Left kidney (tissue), 1 donor: ENCODE measurements at regions not wholly inside any gene's neighbourhood (a gene's known extent, or its start where the extent isn't known, plus 50 kb on each side); places are given as distances from the start of the nearest gene placed in this dataset.

Experiments used
- DNase-seq: peaks from one replicate; pipeline ENCODE4 v3.0.0-alpha.2; 2013

DNA sequence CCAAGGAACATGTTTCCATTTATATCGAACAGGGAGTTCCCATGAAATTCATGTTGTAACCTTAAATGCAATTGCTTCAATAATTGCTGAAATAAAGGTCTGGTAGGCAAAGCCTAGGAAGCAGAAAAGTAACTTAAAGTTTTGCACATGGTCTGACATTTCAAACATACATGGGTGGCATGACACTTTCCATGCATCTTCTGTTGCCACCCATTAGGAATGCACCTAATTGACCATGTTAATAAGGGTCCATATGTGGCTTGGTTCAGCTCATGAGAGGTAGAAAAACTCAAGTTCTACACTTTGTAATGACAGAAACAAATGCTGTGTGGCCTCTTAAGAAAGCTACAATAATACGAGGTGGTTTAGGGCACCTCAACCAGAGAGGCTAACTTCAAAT, 72.0 kb upstream of the GORAB start:
- no peak for DNase-seq

DNA sequence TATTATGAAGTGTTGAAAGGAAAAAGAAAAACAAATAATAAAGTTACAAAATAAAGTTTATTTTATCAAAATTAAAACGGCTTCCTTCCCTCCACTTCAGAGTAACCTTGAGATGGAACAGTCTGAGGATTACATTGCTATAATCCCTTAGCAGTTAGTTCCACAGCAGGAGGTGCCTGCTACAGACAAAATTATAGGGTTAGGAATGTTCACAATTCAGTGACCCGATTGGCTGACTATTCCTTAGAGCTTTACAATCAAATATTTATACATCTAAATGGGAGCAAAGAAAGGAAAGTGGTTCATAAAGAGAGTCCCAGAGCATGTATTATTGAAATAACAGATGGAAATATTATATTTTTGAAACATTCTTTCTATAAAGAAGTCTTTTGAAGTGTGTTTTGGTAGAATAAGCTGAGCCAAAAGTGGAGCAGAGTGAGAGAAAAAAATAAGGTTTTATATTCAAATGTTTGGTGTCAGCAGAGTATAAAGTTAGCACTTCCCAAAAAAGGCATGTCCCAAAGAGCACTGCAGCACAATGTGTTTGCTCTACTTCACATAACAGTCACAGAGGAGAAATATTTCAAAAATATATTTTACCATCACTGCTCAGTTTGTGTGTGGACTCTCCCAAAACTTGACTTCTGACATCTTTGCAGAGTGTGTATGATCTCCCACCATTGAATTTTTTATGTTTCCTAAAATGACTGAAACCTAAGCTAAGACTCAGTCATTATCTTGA, 71.4 kb upstream of the GORAB start:
- DNase-seq, result no peak

DNA sequence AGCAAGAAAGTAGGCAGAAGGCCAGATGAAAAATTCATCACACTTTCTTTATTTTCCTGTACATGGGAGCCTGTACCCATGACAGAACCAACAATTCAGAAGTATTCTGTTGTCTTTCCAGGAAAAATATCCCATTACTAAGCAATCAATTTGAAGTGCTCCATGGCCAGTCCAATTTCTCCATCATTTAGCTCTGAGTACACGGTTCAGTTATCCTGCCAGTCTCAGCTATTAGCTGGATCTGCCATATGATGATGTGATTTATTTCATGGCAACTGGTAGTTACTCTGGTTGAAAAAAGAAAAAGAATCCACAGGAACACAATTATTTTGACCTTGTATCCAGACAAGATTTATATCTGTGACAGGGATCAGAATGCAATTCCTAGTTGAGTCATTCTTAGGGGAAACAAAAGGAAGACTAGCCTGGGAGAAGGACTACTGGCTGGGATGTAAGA, 70.6 kb upstream of the GORAB start:
- no peak for DNase-seq

DNA sequence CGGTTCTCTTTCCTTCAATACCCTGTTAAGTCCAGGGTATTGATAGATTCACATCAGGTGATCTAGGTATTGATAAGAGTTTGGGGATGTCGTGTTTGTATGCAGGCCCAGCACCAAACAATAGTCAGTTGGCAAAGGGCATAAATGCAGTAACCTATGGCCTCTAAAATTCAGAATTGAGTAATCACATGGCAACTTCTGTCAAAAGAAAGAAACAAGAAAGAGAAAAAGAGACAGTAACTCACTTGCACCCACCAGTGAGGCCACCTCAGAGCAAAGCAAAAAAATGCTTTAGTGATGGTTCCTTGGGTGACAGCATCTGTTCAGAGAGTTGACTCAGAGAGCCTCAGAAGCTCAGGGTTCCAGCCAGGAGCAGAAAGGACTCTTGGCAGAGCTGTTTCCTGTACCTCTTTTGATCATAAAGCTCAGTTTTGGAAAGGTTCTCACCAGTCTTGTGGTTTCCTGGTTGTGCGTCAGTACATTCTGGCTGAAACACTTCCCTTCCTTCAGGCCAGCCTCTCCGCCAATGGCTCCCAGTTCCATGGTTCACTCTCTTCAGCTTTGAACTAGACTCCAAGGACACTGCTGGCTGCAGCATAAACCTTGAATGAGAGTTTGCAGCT, 70.1 kb upstream of the GORAB start:
- no peak for DNase-seq

DNA sequence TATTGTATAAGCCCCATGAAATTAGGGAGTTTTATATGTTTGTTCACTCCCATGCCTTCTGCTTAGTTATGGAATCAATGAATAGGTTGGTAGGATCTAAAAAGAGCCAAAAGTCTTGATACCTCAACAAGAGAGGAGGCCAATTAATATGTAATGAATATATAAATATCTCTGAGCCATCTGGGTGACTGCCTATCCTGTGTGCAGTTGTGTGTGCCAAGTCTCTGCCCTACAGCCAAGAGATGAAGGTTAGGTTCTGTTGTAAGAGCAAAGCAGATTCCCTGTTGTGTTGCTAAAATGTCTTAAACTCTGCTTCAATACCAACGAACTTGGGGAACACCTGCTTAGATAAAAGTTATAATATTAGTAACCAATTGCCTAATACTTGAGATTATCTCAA, 61.8 kb upstream of the GORAB start:
- no peak for DNase-seq

DNA sequence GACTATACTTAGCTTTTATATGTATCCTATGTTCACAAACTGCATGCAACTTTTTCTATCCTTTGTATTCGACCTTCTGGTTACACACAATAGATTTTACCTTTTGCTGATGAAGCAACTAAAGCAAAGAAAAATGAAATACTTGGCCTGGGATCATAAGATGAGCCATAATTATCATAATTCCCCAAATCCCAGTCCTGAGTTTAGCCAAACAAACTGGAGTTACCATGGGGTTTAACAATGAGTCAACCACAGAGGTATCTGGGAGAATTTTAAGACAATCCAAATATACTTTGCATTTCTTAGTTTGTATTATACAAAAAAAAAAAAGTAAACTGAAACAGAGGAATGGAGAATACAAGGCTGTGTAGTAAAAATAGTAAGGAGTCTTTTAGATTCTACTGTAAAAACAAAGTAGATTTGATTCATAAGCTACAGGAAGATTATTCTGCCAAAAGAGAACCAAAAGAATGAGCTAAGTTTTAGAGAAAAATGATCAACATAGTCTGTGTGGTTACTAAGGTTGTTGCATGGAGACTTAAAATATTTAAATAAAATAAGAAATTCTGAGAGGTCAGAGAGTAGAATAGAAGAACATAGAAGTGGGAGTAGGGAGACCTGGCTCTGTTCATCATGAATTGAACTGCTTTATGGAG, 60.4 kb upstream of the GORAB start:
- DNase-seq, result no peak

DNA sequence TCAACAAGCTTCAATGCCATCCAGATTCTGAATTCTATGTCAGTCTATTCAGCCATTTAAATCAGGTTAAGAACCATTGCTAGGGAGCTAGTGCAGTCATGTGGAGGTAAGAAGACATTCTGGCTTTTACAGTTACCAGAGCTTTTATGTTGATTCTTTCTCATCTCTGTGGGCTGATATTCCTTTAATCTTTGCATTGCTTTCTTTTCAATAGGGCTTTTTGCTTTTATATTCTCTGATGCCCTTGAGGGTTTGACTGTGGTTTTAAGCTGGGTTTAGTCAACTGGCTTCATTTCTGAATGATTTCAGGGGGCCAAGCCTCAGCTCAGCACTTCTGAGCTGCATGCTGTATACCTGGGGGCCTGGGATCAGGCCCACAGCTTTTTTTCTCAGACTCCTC, 51.0 kb upstream of the GORAB start:
- no peak for DNase-seq
